ENCODE measurements at regions not wholly inside any gene's neighbourhood (a gene's known extent, or its start where the extent isn't known, plus 50 kb on each side); places are given as distances from the start of the nearest gene placed in this dataset.

GRCh38 chr3:25910105-25910504 lies 120.2 kb downstream of the OXSM start:
- no peak overlapping the region for H3K4me3 ChIP-seq
- H3K4me2 ChIP-seq (ENCODE audit: control insufficient read depth, insufficient read depth): no peak overlapping the region
- H3K36me3 ChIP-seq (ENCODE audit: control insufficient read depth in 2 of 2, insufficient read depth in 2 of 2, low read length in 1 of 2): no peaks in the 10 kb centered on the region
- WGBS (ENCODE audit: insufficient coverage, insufficient replicate concordance, low lambda C conversion rate, missing lambda C conversion rate): 0% methylated on average over 2 of the region's 2 CpGs
- H3K79me2 ChIP-seq (ENCODE audit: control insufficient read depth, insufficient read depth, low read length): no peaks in the 10 kb centered on the region
- H3K9ac ChIP-seq (ENCODE audit: control insufficient read depth, insufficient read depth, low read length): no peak overlapping the region
- H3K9me3 ChIP-seq (replicated peaks; ENCODE audit: control insufficient read depth, insufficient read depth, low read length): no peaks in the 10 kb centered on the region
- intact Hi-C loops (cut with micrococcal nuclease; ENCODE audit: unreplicated experiment): no loop called here
- no TSS peak for BruUV-seq (replicated peaks)
- POLR2A ChIA-PET: no interaction called here
- no peak for ATAC-seq
- SMC1A ChIA-PET (ENCODE audit: uncharacterized antibody, unreplicated experiment): interaction anchor here (1.4 kb wide), 1 partner anchor 262 kb away, joined by 4 read pairs; no protein-coding TSS in a partner anchor
- TF ChIP-seq MEF2A (IDR thresholded peaks at IDR 0.05; ENCODE audit: insufficient read depth, low read depth, low read length) (no peak), STAT3 (IDR thresholded peaks at IDR 0.05; ENCODE audit: low read depth, low read length) (no peak), BRCA1 (IDR thresholded peaks at IDR 0.05; ENCODE audit: low read depth, low read length) (no peak), MYB (IDR thresholded peaks at IDR 0.05; ENCODE audit: borderline replicate concordance, low read depth, low read length) (no peak), NFYB (IDR thresholded peaks at IDR 0.05; ENCODE audit: insufficient read depth, low read depth, low read length) (no peak), ATF7 (IDR thresholded peaks at IDR 0.05; ENCODE audit: low read depth) (no peak), PAX8 (IDR thresholded peaks at IDR 0.05) (no peak), ASH2L (IDR thresholded peaks at IDR 0.05; ENCODE audit: borderline replicate concordance, low read depth) (no peak), SRF (IDR thresholded peaks at IDR 0.05; ENCODE audit: low read depth in 2 of 2, low read length in 2 of 2) (no peak)
- TF ChIP-seq, protein P1, sequence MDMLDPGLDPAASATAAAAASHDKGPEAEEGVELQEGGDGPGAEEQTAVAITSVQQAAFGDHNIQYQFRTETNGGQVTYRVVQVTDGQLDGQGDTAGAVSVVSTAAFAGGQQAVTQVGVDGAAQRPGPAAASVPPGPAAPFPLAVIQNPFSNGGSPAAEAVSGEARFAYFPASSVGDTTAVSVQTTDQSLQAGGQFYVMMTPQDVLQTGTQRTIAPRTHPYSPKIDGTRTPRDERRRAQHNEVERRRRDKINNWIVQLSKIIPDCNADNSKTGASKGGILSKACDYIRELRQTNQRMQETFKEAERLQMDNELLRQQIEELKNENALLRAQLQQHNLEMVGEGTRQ (IDR thresholded peaks at IDR 0.05; ENCODE audit: borderline replicate concordance, low read depth, low read length): no peak
- CTCF ChIA-PET: interaction anchor here (1.0 to 2.1 kb wide), 6 partner anchors 9 to 262 kb away, joined by 3 to 7 read pairs (median 4); no protein-coding TSS in a partner anchor
- H2AFZ ChIP-seq (ENCODE audit: control insufficient read depth, low read depth, low read length): no peak overlapping the region
- no peaks in the 10 kb centered on the region for H4K20me1 ChIP-seq (ENCODE audit: control insufficient read depth, insufficient read depth)
- H3K27me3 ChIP-seq (replicated peaks in 1 of 2; ENCODE audit: control insufficient read depth in 2 of 2, insufficient read depth in 2 of 2, low read length in 1 of 2): no peaks in the 10 kb centered on the region
- in situ Hi-C loops (cut with MboI): no loop called here
- RAD21 ChIA-PET (ENCODE audit: unreplicated experiment): no interaction called here
- no peaks in the 10 kb centered on the region for H3K4me1 ChIP-seq (ENCODE audit: control insufficient read depth, insufficient read depth, low read length)
- no peak for DNase-seq (ENCODE audit: low read depth, low spot score)
- no peak for FAIRE-seq
- no peak overlapping the region for H3K27ac ChIP-seq (ENCODE audit: control insufficient read depth, insufficient read depth)
